PC-9 (cell line): ENCODE measurements at regions not wholly inside any gene's neighbourhood (a gene's known extent, or its start where the extent isn't known, plus 50 kb on each side); places are given as distances from the start of the nearest gene placed in this dataset.
A peak's percentile ranks its signal among the peaks of the same experiment; 100 is the strongest.

Experiments used
- BruUV-seq: library from RNA; stranded (reverse); fragments of 400-500 nt; replicated peaks from 2 replicates; lab custom pipeline; 2021; lab: Mats Ljungman, UMichigan
- CTCF ChIA-PET: fragments of 300-600 bp; sonication (Branson Sonifier 250); formaldehyde crosslinking; loops from one replicate; lab custom pipeline; 2022; ENCODE audit warnings: antibody characterized with exemption; lab: Charles Lee
- POLR2A ChIA-PET: fragments of 300-600 bp; sonication (Branson Sonifier 250); formaldehyde crosslinking; loops from one replicate; lab custom pipeline; 2022; ENCODE audit warnings: antibody characterized with exemption; ENCODE audit not compliant: unreplicated experiment; lab: Charles Lee
- DNase-seq, 2 experiments: peaks; one replicate each; pipeline versions ENCODE4 v3.0.0 to v3.0.0-alpha.2; 2015 to 2022; ENCODE audit warnings: mixed read lengths in 1 of 2
- H2AFZ ChIP-seq: fragments of 200-600 bp; sonication (generic); 2 replicates; pipeline ENCODE4 v1.8.1; 2017; ENCODE audit warnings: antibody characterized with exemption
- H3F3A ChIP-seq: fragments of 200-600 bp; sonication (generic); 2 replicates; pipeline ENCODE4 v1.8.1; 2017; ENCODE audit warnings: antibody characterized with exemption, mild to moderate bottlenecking, low read depth; ENCODE audit not compliant: insufficient read depth
- H3K27ac ChIP-seq: fragments of 200-600 bp; sonication (generic); 2 replicates; pipeline ENCODE4 v1.6.1; 2016; ENCODE audit warnings: mixed run types
- H3K27me3 ChIP-seq: fragments of 200-600 bp; sonication (generic); 2 replicates; pipeline ENCODE4 v1.6.1; 2016; ENCODE audit warnings: low read depth, mixed run types; ENCODE audit not compliant: insufficient read depth
- H3K36me3 ChIP-seq: fragments of 200-600 bp; sonication (generic); 2 replicates; pipeline ENCODE4 v1.6.1; 2016; ENCODE audit warnings: low read depth, mixed run types
- H3K4me1 ChIP-seq: fragments of 200-600 bp; sonication (generic); replicated peaks from 2 replicates; pipeline ENCODE4 v1.6.1; 2016; ENCODE audit warnings: mixed run types; ENCODE audit not compliant: insufficient read depth
- H3K4me2 ChIP-seq: fragments of 200-600 bp; sonication (generic); 2 replicates; pipeline ENCODE4 v1.6.1; 2017; ENCODE audit warnings: mixed run types
- H3K4me3 ChIP-seq: fragments of 200-600 bp; sonication (generic); 2 replicates; pipeline ENCODE4 v1.6.1; 2016; ENCODE audit warnings: mixed run types
- H3K79me2 ChIP-seq: fragments of 200-600 bp; sonication (generic); 2 replicates; pipeline ENCODE4 v1.6.1; 2017; ENCODE audit warnings: low read depth, mixed run types
- H3K9me2 ChIP-seq: fragments of 200-600 bp; sonication (generic); 2 replicates; pipeline ENCODE4 v1.8.1; 2017; ENCODE audit warnings: mild to moderate bottlenecking; ENCODE audit not compliant: insufficient read depth
- H3K9me3 ChIP-seq: fragments of 200-600 bp; sonication (generic); 2 replicates; pipeline ENCODE4 v1.8.1; 2016; ENCODE audit warnings: low read depth; ENCODE audit not compliant: insufficient read depth
- H4K20me1 ChIP-seq: fragments of 200-600 bp; sonication (generic); 2 replicates; pipeline ENCODE4 v1.8.1; 2017; ENCODE audit not compliant: insufficient read depth
- CTCF ChIP-seq: fragments of 200-600 bp; sonication (generic); conservative IDR thresholded peaks from 2 replicates; pipeline ENCODE4 v1.6.1; 2017; ENCODE audit warnings: mixed run types, antibody characterized with exemption, mild to moderate bottlenecking, moderate library complexity
- EZH2 ChIP-seq: fragments of 200-600 bp; sonication (generic); IDR thresholded peaks from 2 replicates; pipeline ENCODE4 v1.8.0; 2017; ENCODE audit warnings: antibody characterized with exemption, low read depth
- intact Hi-C: fragments of 100-400 bp; cut with micrococcal nuclease; formaldehyde crosslinking; loops from one replicate; pipeline ENCODE4 v1.10.0; 2022; ENCODE audit not compliant: unreplicated experiment

GRCh38 chr10:45509491-45509890 lies 135.5 kb downstream of the ALOX5 start:
- Histone ChIP-seq H3K4me1 (no peaks in the 10 kb centered on the region), H3K27me3 (no peaks in the 10 kb centered on the region), H3K36me3 (no peaks in the 10 kb centered on the region), H3K79me2 (no peaks in the 10 kb centered on the region), H3K27ac (peak overlapping the region; percentile 25; the same call in 1 of the 2 replicates), H3F3A (0 out of 2 replicates have a peak, but pooled peaks cover 5% of the 10 kb centered on the region), H4K20me1 (no peaks in the 10 kb centered on the region), H3K4me3 (no peak overlapping the region), H3K9me2 (no peaks in the 10 kb centered on the region), H2AFZ (no peak overlapping the region), H3K4me2 (no peak overlapping the region), H3K9me3 (no peaks in the 10 kb centered on the region)
- no peak for DNase-seq
- POLR2A ChIA-PET: no interaction called here
- BruUV-seq: no TSS peak
- CTCF ChIA-PET: no interaction called here
- no peak for TF ChIP-seq CTCF
- TF ChIP-seq EZH2: no peak
- intact Hi-C loops: no loop called here

GRCh38 chr10:45505311-45505710 lies 131.3 kb downstream of the ALOX5 start:
- intact Hi-C loops: no loop called here
- H3K27ac ChIP-seq: no peak overlapping the region
- no peak for DNase-seq
- no peaks in the 10 kb centered on the region for H3K9me3 ChIP-seq
- ChIA-PET CTCF (no interaction called here), POLR2A (no interaction called here)
- TF ChIP-seq EZH2 (no peak), CTCF (no peak)
- no peaks in the 10 kb centered on the region for H3K4me1 ChIP-seq
- H3K4me2 ChIP-seq: no peak overlapping the region
- H3F3A ChIP-seq: 0 out of 2 replicates have a peak, but pooled peaks cover 5% of the 10 kb centered on the region
- H2AFZ ChIP-seq: no peak overlapping the region
- no peaks in the 10 kb centered on the region for H3K36me3 ChIP-seq
- H4K20me1 ChIP-seq: no peaks in the 10 kb centered on the region
- H3K9me2 ChIP-seq: no peaks in the 10 kb centered on the region
- BruUV-seq: no TSS peak
- H3K4me3 ChIP-seq: no peak overlapping the region
- no peaks in the 10 kb centered on the region for H3K27me3 ChIP-seq
- no peaks in the 10 kb centered on the region for H3K79me2 ChIP-seq

- BruUV-seq: no TSS peak
- Histone ChIP-seq H2AFZ (no peak overlapping the region), H3F3A (no peaks in the 10 kb centered on the region), H4K20me1 (no peaks in the 10 kb centered on the region), H3K4me2 (no peak overlapping the region), H3K27me3 (no peaks in the 10 kb centered on the region), H3K9me2 (no peaks in the 10 kb centered on the region), H3K79me2 (no peaks in the 10 kb centered on the region), H3K4me3 (no peak overlapping the region), H3K36me3 (no peaks in the 10 kb centered on the region), H3K9me3 (no peaks in the 10 kb centered on the region), H3K4me1 (no peaks in the 10 kb centered on the region), H3K27ac (no peak overlapping the region)
- TF ChIP-seq CTCF (no peak), EZH2 (no peak)
- intact Hi-C loops: no loop called here
- POLR2A ChIA-PET: no interaction called here
- CTCF ChIA-PET: no interaction called here
- DNase-seq: no peak
These were observed 128.4 kb downstream of the ALOX5 start for GRCh38 chr10:45502458-45502857.
